ENCODE measurements at regions not wholly inside any gene's neighbourhood (a gene's known extent, or its start where the extent isn't known, plus 50 kb on each side); places are given as distances from the start of the nearest gene placed in this dataset.

GRCh38 chr10:125431149-125431548, 251.8 kb downstream of the TEX36 start:
- no peak for DNase-seq
- Histone ChIP-seq H3K9me3 (replicated peaks in 1 of 3) (no peaks in the 10 kb centered on the region), H3K4me3 (no peak overlapping the region), H3K4me1 (replicated peaks in 1 of 2) (no peaks in the 10 kb centered on the region), H3K36me3 (replicated peaks in 1 of 2) (no peaks in the 10 kb centered on the region), H3K27ac (no peak overlapping the region), H3K27me3 (no peaks in the 10 kb centered on the region)
- 62 to 73% (median 67%) methylated on average over 4 of the region's 4 CpGs for WGBS, 4 donors
- intact Hi-C loops (cut with DNase I): no loop called here
- TF ChIP-seq POLR2A (IDR thresholded peaks at IDR 0.05) (no peak), CTCF (IDR thresholded peaks at IDR 0.05) (no peak)

- intact Hi-C loops (cut with DNase I): no loop called here
- WGBS, 4 donors: 83 to 92% (median 86%) methylated on average over 10 of the region's 10 CpGs
Observed at GRCh38 chr10:125428054-125428453, 254.9 kb downstream of the TEX36 start.

GRCh38 chr10:125424191-125424847, 258.6 kb downstream of the TEX36 start:
- no peak overlapping the region for H3K27ac ChIP-seq
- 73 to 84% (median 80%) methylated on average over 13 of the region's 13 CpGs for WGBS, 4 donors
- no peak overlapping the region for H3K4me3 ChIP-seq
- TF ChIP-seq CTCF (IDR thresholded peaks at IDR 0.05): no peak
- TF ChIP-seq POLR2A (IDR thresholded peaks at IDR 0.05): no peak
- H3K36me3 ChIP-seq (replicated peaks in 1 of 2): no peaks in the 10 kb centered on the region
- intact Hi-C loops (cut with DNase I): no loop called here
- no peak for DNase-seq
- no peaks in the 10 kb centered on the region for H3K27me3 ChIP-seq
- no peaks in the 10 kb centered on the region for H3K4me1 ChIP-seq (replicated peaks in 1 of 2)
- H3K9me3 ChIP-seq (replicated peaks in 1 of 3): no peaks in the 10 kb centered on the region

More at GRCh38 chr10:125428054-125428453, 254.9 kb downstream of the TEX36 start:
- Histone ChIP-seq H3K4me3 (no peak overlapping the region), H3K27ac (no peak overlapping the region), H3K4me1 (replicated peaks in 1 of 2) (no peaks in the 10 kb centered on the region), H3K27me3 (no peaks in the 10 kb centered on the region), H3K36me3 (replicated peaks in 1 of 2) (no peaks in the 10 kb centered on the region), H3K9me3 (replicated peaks in 1 of 3) (no peaks in the 10 kb centered on the region)
- DNase-seq: no peak
- TF ChIP-seq CTCF (IDR thresholded peaks at IDR 0.05) (no peak), POLR2A (IDR thresholded peaks at IDR 0.05) (no peak)

- no peak for DNase-seq
- WGBS, 4 donors: 62 to 76% (median 73%) methylated on average over 8 to 9 of the region's 9 CpGs
- intact Hi-C loops (cut with DNase I): no loop called here
Observed at GRCh38 chr10:125423569-125423968, 259.4 kb downstream of the TEX36 start.

More at GRCh38 chr10:125423569-125423968, 259.4 kb downstream of the TEX36 start:
- Histone ChIP-seq H3K4me3 (no peak overlapping the region), H3K27me3 (no peaks in the 10 kb centered on the region), H3K27ac (no peak overlapping the region), H3K9me3 (replicated peaks in 1 of 3) (no peaks in the 10 kb centered on the region), H3K36me3 (replicated peaks in 1 of 2) (no peaks in the 10 kb centered on the region), H3K4me1 (replicated peaks in 1 of 2) (no peaks in the 10 kb centered on the region)
- TF ChIP-seq POLR2A (IDR thresholded peaks at IDR 0.05) (no peak), CTCF (IDR thresholded peaks at IDR 0.05) (no peak)

Measured in adrenal gland (tissue), 9 donors.